ENCODE measurements at regions not wholly inside any gene's neighbourhood (a gene's known extent, or its start where the extent isn't known, plus 50 kb on each side); places are given as distances from the start of the nearest gene placed in this dataset.

DNA sequence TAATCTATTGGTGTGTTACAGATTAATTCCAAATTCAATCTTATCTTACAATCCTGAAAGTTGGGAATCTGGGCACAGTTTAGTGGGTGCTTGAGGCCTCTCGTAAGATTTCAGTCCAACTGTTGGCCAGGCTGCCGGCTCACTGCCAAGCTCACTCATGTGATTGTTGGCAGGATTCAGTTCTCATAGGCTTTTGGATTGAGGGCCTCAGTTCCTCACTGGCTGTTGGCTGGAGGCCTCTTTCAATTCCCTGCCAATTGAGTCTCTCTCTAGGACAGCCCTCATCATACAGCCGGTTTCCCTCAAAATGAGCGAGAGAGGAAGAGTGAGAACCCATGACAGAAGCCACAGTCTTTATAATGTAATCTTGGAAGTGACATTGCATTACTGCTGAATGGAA, 123.5 kb upstream of the FBXO33 start:
- Histone ChIP-seq H3K27me3 (no peaks in the 10 kb centered on the region), H3K9me3 (peaks cover 0 to 2% (median 0%) of the 10 kb centered on the region in 3 donors), H3K4me3 (no peak overlapping the region), H3K4me1 (no peaks in the 10 kb centered on the region), H3K36me3 (replicated peaks in 1 of 2; ENCODE audit: insufficient read depth in 1 of 2, low read depth in 2 of 2) (no peaks in the 10 kb centered on the region), H3K27ac (no peak overlapping the region)
- intact Hi-C loops (cut with DNase I) = no loop called here
- 63 to 73% methylated on average over 4 of the region's 4 CpGs for WGBS, 2 donors
- ATAC-seq = no peak
- no peak for TF ChIP-seq POLR2A (IDR thresholded peaks at IDR 0.05)
- TF ChIP-seq, protein P1, sequence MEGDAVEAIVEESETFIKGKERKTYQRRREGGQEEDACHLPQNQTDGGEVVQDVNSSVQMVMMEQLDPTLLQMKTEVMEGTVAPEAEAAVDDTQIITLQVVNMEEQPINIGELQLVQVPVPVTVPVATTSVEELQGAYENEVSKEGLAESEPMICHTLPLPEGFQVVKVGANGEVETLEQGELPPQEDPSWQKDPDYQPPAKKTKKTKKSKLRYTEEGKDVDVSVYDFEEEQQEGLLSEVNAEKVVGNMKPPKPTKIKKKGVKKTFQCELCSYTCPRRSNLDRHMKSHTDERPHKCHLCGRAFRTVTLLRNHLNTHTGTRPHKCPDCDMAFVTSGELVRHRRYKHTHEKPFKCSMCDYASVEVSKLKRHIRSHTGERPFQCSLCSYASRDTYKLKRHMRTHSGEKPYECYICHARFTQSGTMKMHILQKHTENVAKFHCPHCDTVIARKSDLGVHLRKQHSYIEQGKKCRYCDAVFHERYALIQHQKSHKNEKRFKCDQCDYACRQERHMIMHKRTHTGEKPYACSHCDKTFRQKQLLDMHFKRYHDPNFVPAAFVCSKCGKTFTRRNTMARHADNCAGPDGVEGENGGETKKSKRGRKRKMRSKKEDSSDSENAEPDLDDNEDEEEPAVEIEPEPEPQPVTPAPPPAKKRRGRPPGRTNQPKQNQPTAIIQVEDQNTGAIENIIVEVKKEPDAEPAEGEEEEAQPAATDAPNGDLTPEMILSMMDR (IDR thresholded peaks at IDR 0.05) = no peak
- DNase-seq = no peak

DNA sequence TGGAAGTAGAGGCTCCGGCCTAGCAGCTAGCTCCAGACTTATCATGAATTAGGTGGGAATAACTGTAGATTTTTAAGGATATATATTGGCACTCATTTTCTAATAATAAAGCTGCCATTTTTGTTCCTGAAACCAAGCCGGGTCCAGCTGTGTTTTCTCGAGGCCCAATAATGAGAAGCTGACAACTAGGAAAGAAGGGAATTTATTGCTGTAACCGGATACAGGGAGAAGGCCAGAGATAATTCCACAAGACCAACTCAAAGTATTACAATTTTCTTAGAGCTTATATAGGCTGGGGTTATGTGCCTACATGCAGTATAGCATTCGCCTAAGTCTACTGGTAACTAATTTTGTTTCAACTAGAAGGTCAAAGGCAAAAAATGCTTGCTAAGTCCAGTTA, 122.3 kb upstream of the FBXO33 start:
- H3K9me3 ChIP-seq = peaks cover 0 to 2% (median 0%) of the 10 kb centered on the region in 3 donors
- no peak for DNase-seq
- TF ChIP-seq POLR2A (IDR thresholded peaks at IDR 0.05) = no peak
- TF ChIP-seq, protein P1 (IDR thresholded peaks at IDR 0.05) = no peak
- intact Hi-C loops (cut with DNase I) = no loop called here
- no peaks in the 10 kb centered on the region for H3K27me3 ChIP-seq
- H3K4me1 ChIP-seq = no peaks in the 10 kb centered on the region
- ATAC-seq = no peak
- H3K27ac ChIP-seq = no peak overlapping the region
- 81 to 85% methylated on average over 5 of the region's 5 CpGs for WGBS, 2 donors
- H3K36me3 ChIP-seq (replicated peaks in 1 of 2; ENCODE audit: insufficient read depth in 1 of 2, low read depth in 2 of 2) = no peaks in the 10 kb centered on the region
- H3K4me3 ChIP-seq = no peak overlapping the region

DNA sequence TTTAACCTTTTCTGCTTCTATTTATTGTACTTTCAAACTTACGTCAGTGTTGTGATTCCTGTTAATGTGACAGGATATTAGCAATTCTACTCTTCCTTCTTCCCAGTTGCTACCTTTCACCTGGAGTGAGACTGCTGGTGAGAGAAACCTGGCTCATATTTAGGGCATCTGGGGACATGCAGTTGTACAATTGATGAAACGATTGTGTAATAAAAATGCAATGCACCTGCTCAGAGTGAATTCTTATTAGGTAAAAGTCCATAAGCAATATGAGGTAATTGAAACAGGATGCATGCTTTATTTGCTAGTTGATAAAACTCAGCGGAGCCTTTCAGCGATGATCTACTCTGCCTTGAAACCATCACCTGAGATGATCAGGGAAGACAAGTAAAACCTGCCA, 116.1 kb upstream of the FBXO33 start:
- 78 to 82% methylated on average over 4 of the region's 4 CpGs for WGBS, 2 donors
- H3K27ac ChIP-seq = no peak overlapping the region
- H3K36me3 ChIP-seq (replicated peaks in 1 of 2; ENCODE audit: insufficient read depth in 1 of 2, low read depth in 2 of 2) = no peaks in the 10 kb centered on the region
- H3K9me3 ChIP-seq = peaks cover 0 to 2% (median 0%) of the 10 kb centered on the region in 3 donors
- TF ChIP-seq, protein P1 (IDR thresholded peaks at IDR 0.05) = no peak
- no peak for TF ChIP-seq POLR2A (IDR thresholded peaks at IDR 0.05)
- no peaks in the 10 kb centered on the region for H3K4me1 ChIP-seq
- DNase-seq = no peak
- H3K27me3 ChIP-seq = no peaks in the 10 kb centered on the region
- no peak overlapping the region for H3K4me3 ChIP-seq
- intact Hi-C loops (cut with DNase I) = no loop called here
- ATAC-seq = no peak

DNA sequence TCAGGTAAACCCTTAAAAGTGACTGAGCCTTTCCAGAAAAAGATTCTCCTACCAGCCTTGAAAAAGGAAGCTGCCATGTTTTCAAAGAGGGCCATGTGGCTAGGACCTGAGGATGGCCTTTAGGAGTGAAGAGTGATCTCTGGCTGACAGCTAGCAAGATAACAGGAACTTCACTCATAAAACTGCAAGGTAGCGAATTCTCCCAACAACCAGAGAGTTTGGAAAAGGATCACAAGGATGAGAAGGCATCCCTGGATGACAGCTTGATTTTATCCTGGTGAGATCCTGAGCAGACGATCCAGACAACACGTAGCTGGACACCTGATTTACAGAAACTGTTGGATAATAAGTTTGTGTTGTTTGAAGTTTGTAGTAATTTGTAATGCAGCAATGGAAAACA, 115.6 kb upstream of the FBXO33 start:
- no peak overlapping the region for H3K4me3 ChIP-seq
- H3K27ac ChIP-seq = no peak overlapping the region
- ATAC-seq (no peak), DNase-seq (no peak)
- 52 to 74% methylated on average over 3 of the region's 3 CpGs for WGBS, 2 donors
- no peaks in the 10 kb centered on the region for H3K36me3 ChIP-seq (replicated peaks in 1 of 2; ENCODE audit: insufficient read depth in 1 of 2, low read depth in 2 of 2)
- H3K4me1 ChIP-seq = no peaks in the 10 kb centered on the region
- H3K9me3 ChIP-seq = peaks cover 0 to 2% (median 0%) of the 10 kb centered on the region in 3 donors
- intact Hi-C loops (cut with DNase I) = no loop called here
- no peaks in the 10 kb centered on the region for H3K27me3 ChIP-seq
- TF ChIP-seq, protein P1 (IDR thresholded peaks at IDR 0.05) = no peak
- no peak for TF ChIP-seq POLR2A (IDR thresholded peaks at IDR 0.05)

DNA sequence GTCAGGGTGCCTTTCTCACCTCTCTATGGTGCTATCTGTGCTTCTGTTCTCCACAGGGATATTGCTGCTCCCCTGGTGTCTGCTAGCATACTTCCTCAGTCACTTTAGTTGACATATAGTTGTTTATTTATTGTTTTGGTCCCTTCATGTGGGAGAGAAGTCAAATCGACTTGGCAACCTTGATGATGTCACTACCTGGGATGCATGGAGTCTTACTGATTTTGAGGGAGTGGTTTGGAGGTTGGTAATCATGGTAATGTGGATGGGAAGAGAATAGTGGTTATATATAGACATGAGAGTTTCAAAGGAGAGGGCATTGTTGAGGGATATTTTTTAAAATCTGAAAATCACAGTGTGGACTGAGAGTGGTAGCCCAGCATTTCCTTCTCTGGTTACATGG, 73.6 kb upstream of the FBXO33 start:
- no peak for ATAC-seq
- intact Hi-C loops (cut with DNase I) = no loop called here
- no peaks in the 10 kb centered on the region for H3K36me3 ChIP-seq (replicated peaks in 1 of 2; ENCODE audit: insufficient read depth in 1 of 2, low read depth in 2 of 2)
- 24 to 30% methylated on average over 1 of the region's 1 CpG for WGBS, 2 donors
- DNase-seq = no peak
- H3K4me3 ChIP-seq = no peak overlapping the region
- H3K27me3 ChIP-seq = no peaks in the 10 kb centered on the region
- no peaks in the 10 kb centered on the region for H3K4me1 ChIP-seq
- H3K9me3 ChIP-seq = no peaks in the 10 kb centered on the region
- TF ChIP-seq POLR2A (IDR thresholded peaks at IDR 0.05) = no peak
- TF ChIP-seq, protein P1 (IDR thresholded peaks at IDR 0.05) = no peak
- no peak overlapping the region for H3K27ac ChIP-seq
